HG03565 (cell line): ENCODE measurements at regions not wholly inside any gene's neighbourhood (a gene's known extent, or its start where the extent isn't known, plus 50 kb on each side); places are given as distances from the start of the nearest gene placed in this dataset.

Source experiments
- ATAC-seq: cut with Tn5 transposase; IDR thresholded peaks from one replicate; pipeline ENCODE4 v1.9.1; 2021; ENCODE audit warnings: mild to moderate bottlenecking, moderate library complexity; ENCODE audit not compliant: unreplicated experiment

- ATAC-seq, result no peak
These were observed 56.1 kb upstream of the SPRED2 start for GRCh38 chr2:65488527-65488926.

- no peak for ATAC-seq
These were observed 55.0 kb upstream of the SPRED2 start for GRCh38 chr2:65487404-65487803.

- no peak for ATAC-seq
These were observed 54.4 kb upstream of the SPRED2 start for GRCh38 chr2:65486802-65487201.

GRCh38 chr2:65486282-65486681 is 53.9 kb upstream of the SPRED2 start:
- ATAC-seq, result no peak

GRCh38 chr2:65485839-65486238 is 53.4 kb upstream of the SPRED2 start:
- ATAC-seq, result no peak

- ATAC-seq, result no peak
These were observed 51.4 kb upstream of the SPRED2 start for GRCh38 chr2:65483763-65484162.

- ATAC-seq, result no peak
These were observed 50.6 kb upstream of the SPRED2 start for GRCh38 chr2:65482971-65483370.
